Activated T-cell treated with anti-CD3 and anti-CD28 coated beads, Interleukin-2, amount 50 U/mL, for 4 hours (primary cell): ENCODE measurements at regions not wholly inside any gene's neighbourhood (a gene's known extent, or its start where the extent isn't known, plus 50 kb on each side); places are given as distances from the start of the nearest gene placed in this dataset.

Experiments used
- ATAC-seq, 2 donors: fragments of 200-7000 bp; cut with Tn5 transposase; one replicate each; pipeline ENCODE4 v1.10.0; 2021
- DNase-seq: peaks from one replicate; pipeline ENCODE4 v3.0.0-alpha.2; 2020
- H3K27me3 Mint-ChIP-seq: one replicate; pipeline ENCODE4 v1.8.0; 2021; ENCODE audit warnings: low read depth, mixed read lengths
- H3K36me3 Mint-ChIP-seq: one replicate; pipeline ENCODE4 v1.8.0; 2022; ENCODE audit warnings: mixed read lengths; ENCODE audit not compliant: insufficient read depth
- H3K4me1 Mint-ChIP-seq: one replicate; pipeline ENCODE4 v1.8.0; 2021; ENCODE audit warnings: low read depth, mixed read lengths
- H3K4me3 Mint-ChIP-seq: one replicate; pipeline ENCODE4 v1.8.0; 2021; ENCODE audit warnings: mild to moderate bottlenecking, moderate library complexity, mixed read lengths
- H3K9me3 Mint-ChIP-seq: one replicate; pipeline ENCODE4 v1.8.0; 2021; ENCODE audit warnings: mixed read lengths

DNA sequence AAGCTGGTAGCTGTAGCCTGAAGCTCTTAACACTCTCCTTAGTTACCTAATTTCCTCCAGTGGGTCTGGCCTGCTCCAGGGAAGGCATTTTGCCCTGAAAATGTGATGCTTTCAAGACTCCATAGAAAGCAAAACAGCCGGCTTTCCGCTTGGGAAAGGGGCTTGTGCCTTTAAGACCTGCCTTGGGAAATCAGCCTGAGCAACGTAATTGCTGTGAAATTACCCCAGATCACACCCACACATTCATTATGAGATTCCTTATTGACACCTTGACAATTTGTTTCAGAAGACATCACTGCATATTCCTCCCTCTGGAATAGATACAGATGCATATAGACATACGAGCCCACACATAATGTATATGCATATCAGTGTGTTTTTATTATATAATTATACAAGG, 190.5 kb upstream of the SKOR2 start:
- Mint-ChIP-seq H3K4me1 (no peaks in the 10 kb centered on the region), H3K4me3 (no peak overlapping the region), H3K27me3 (peaks cover 12% of the 10 kb centered on the region), H3K9me3 (peaks cover 9% of the 10 kb centered on the region), H3K36me3 (no peaks in the 10 kb centered on the region)
- DNase-seq (no peak), ATAC-seq (no peak)

DNA sequence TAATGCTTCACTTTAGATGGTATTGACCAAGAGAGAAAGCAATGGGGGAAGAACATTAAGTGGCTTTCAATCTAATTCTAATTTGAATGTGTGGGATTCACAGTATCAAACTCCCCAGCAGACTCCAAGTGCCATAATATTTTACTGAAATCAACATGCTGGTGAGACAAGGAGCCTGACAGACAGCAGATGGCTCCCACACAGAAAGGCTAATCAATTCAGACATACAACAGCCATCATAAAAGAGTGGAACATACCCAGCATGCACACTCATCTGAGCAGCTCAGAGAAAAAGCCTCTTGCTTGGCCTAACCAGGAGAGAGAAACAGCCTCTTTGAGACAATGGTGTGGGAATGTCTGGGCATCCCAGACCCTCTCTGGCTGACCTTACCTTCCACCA, 186.5 kb upstream of the SKOR2 start:
- peaks cover 12% of the 10 kb centered on the region for H3K27me3 Mint-ChIP-seq
- H3K4me1 Mint-ChIP-seq, result no peaks in the 10 kb centered on the region
- no peaks in the 10 kb centered on the region for H3K9me3 Mint-ChIP-seq
- H3K36me3 Mint-ChIP-seq, result no peaks in the 10 kb centered on the region
- no peak overlapping the region for H3K4me3 Mint-ChIP-seq
- DNase-seq, result no peak
- no peak for ATAC-seq

DNA sequence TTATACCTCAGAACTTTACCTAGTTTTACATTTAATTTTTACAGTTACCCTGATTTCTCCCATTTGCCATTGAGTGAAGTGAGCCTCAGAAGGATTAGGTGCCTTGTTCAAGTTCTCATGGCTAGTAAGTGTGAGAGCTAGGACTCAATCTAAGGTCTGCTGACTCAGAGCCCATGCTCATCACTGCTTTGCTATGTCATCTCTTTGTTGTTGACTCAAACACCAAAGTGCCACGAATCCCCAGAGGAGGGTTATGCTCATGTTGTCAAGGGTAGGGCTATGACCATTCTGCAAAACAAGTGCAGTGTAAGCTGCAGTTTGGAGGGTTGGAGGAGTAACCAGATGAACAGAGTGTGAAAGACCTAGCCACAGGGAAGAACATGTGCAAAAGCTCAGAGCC, 185.4 kb upstream of the SKOR2 start:
- DNase-seq, result no peak
- H3K4me3 Mint-ChIP-seq, result no peak overlapping the region
- no peak for ATAC-seq
- H3K27me3 Mint-ChIP-seq, result peaks cover 12% of the 10 kb centered on the region
- no peaks in the 10 kb centered on the region for H3K9me3 Mint-ChIP-seq
- no peaks in the 10 kb centered on the region for H3K4me1 Mint-ChIP-seq
- no peaks in the 10 kb centered on the region for H3K36me3 Mint-ChIP-seq

DNA sequence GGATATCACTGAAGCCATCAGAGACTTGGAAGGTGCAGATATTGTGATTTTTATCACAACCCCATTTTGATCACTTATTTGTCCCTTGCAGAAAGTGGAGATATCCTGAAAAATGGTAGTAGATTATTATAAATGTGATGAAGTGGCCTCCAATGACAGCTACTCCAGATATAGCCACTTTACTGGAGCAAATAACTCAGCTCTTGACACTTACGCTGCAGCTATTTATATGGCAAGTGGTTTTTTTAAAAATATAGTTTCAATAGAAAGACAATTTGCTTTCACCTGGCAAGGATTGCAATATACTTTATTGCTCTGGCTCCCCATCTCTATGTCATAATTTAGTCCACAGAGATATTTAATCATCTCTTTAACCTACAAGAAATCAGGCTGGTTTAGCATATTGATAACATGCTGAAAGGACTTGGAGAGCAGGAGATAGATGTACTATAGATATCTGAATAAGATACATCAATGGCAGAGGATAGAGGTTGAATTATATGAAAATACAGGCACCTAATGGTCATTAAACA, 182.8 kb upstream of the SKOR2 start:
- H3K4me3 Mint-ChIP-seq, result no peak overlapping the region
- peaks cover 9% of the 10 kb centered on the region for H3K27me3 Mint-ChIP-seq
- ATAC-seq (no peak), DNase-seq (no peak)
- H3K4me1 Mint-ChIP-seq, result no peaks in the 10 kb centered on the region
- H3K36me3 Mint-ChIP-seq, result no peaks in the 10 kb centered on the region
- H3K9me3 Mint-ChIP-seq, result no peaks in the 10 kb centered on the region

DNA sequence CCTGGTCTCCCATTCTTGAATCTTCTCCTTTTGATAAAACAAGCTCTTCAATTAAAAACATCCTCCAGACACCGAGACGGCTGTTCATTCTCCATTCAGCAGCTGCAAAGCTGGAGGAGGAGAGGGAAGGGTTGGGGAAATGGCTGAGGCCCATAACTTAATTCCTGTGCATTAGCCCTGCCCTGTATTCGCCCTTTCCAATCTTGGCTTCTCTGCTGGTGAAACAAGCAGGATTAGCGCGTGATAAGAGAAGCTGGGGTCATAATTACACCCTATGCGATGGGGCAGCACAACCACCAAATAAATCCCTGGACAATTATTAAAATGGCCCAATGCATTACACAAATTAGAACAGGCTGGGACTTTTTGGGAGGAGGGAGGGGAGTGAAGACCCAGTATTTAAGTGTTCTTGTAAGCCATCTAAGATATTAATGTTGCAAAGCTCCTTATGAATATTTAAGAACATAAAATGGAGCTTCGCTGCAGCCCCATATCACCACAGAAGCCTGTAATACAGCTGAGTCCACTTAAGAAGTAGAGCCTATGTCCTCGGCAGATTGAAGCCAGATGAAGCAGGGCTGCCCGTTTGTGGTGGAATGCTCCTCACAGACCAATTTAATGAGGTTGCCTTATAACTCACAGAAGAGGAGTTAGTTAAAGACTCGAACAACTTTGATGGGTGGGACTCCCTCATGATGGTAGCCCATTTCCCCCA, 176.6 kb upstream of the SKOR2 start:
- ATAC-seq, result no peak
- H3K9me3 Mint-ChIP-seq, result no peaks in the 10 kb centered on the region
- no peaks in the 10 kb centered on the region for H3K36me3 Mint-ChIP-seq
- no peak overlapping the region for H3K4me3 Mint-ChIP-seq
- H3K27me3 Mint-ChIP-seq, result no peaks in the 10 kb centered on the region
- no peak for DNase-seq
- no peaks in the 10 kb centered on the region for H3K4me1 Mint-ChIP-seq

DNA sequence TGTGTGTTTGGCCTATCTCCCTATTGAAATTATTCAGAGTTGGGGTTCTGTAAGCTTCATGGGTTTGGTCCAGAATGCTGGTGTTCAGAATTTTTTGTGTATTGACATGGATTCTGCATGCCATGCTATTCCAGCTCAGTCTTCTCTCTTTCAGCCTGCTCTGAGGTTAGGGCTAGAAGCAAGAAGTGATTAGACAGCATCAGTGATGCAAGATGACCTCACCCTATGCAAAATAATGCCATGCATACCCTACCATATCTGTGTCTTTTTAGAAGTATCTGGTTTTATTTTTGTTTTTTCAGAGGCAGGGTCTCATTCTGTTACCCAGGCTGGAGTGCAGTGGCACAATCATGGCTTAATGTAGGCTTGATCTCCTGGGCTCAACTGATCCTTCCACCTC, 175.6 kb upstream of the SKOR2 start:
- H3K4me1 Mint-ChIP-seq, result no peaks in the 10 kb centered on the region
- no peaks in the 10 kb centered on the region for H3K9me3 Mint-ChIP-seq
- no peaks in the 10 kb centered on the region for H3K36me3 Mint-ChIP-seq
- no peaks in the 10 kb centered on the region for H3K27me3 Mint-ChIP-seq
- DNase-seq (no peak), ATAC-seq (no peak)
- no peak overlapping the region for H3K4me3 Mint-ChIP-seq

DNA sequence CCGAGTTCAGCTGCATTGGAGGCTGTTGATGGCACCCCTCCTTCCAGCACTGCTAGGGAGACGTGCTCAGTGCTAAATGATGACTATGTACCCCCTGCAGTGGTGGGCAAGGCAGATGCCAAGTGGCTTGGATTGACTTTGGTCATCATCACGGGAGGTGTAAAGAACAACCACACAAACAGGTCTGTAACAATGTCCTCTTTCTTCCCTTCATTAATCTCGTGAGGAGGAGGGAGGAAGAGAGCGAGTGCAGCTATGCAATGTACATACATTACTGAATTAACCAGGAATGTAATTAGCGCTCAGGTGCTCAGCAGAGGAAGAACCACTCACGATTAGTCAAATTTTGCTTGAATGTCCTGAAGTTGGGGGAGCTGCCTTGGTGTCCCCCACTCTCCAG, 173.9 kb upstream of the SKOR2 start:
- no peak for DNase-seq
- Mint-ChIP-seq H3K9me3 (no peaks in the 10 kb centered on the region), H3K4me3 (no peak overlapping the region), H3K4me1 (no peaks in the 10 kb centered on the region), H3K36me3 (no peaks in the 10 kb centered on the region), H3K27me3 (no peaks in the 10 kb centered on the region)
- no peak for ATAC-seq

DNA sequence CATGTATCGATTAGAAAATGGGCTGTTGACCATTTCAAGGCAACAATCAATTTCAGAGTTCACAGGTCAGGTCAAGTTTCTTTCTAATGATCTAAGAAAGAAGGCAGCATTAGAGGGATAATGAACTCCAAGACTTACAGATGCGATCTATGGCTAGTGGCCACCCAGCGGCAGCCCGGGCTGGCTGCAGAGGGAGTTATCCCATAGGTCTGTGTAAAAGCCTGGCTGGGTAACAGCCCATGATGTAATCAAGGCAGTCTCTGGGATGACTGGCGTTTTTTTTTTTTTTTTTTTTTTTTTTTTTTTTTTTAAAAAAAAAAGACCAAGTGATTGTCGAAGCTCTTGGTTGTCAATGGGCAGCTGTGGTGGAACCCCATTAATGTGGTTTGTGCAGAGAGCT, 171.1 kb upstream of the SKOR2 start:
- H3K36me3 Mint-ChIP-seq, result no peaks in the 10 kb centered on the region
- H3K9me3 Mint-ChIP-seq, result no peaks in the 10 kb centered on the region
- DNase-seq (no peak), ATAC-seq (no peak)
- H3K4me3 Mint-ChIP-seq, result no peak overlapping the region
- H3K27me3 Mint-ChIP-seq, result no peaks in the 10 kb centered on the region
- no peaks in the 10 kb centered on the region for H3K4me1 Mint-ChIP-seq

DNA sequence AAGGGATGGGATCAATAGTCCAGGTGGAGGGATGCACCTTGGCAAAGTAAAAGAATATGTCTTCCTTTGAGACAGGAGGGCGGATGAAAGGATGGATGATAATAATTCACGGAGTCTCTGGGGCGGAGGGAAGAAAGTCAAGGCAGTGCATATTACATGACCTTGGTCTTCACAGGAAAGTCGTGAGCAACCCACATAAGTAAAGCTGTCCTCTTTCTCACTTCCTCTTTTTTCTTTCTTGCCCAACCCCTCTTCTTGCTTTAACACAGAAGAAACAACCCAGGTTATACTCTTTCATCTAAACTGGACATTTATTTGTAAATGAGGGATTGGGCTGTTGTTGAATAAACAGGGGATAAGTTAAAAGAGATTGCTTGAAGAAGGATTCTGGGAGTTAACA, 168.7 kb upstream of the SKOR2 start:
- ATAC-seq (no peak), DNase-seq (no peak)
- no peaks in the 10 kb centered on the region for H3K36me3 Mint-ChIP-seq
- H3K9me3 Mint-ChIP-seq, result no peaks in the 10 kb centered on the region
- no peaks in the 10 kb centered on the region for H3K4me1 Mint-ChIP-seq
- peaks cover 11% of the 10 kb centered on the region for H3K27me3 Mint-ChIP-seq
- H3K4me3 Mint-ChIP-seq, result no peak overlapping the region

DNA sequence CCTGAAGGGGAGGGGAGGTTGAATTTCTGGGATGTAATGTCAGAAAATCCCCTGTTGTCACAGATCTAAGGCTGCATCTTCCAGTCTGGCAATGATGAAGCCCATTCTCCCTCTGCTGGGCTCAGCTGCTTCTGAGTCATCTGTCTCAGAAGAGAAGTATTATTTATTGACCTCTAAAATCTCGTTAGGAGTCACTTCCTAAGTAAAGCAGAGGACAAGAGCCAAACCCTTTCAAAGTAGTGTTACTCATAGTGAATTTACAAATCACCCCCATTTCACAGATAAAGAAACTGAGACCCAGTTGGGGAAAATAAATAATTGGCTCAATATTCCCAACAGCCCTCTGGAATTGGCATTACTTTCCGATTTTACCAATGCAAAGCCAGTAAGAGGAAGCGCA, 167.3 kb upstream of the SKOR2 start:
- Mint-ChIP-seq H3K4me3 (no peak overlapping the region), H3K36me3 (no peaks in the 10 kb centered on the region), H3K27me3 (peaks cover 15% of the 10 kb centered on the region), H3K9me3 (no peaks in the 10 kb centered on the region), H3K4me1 (no peaks in the 10 kb centered on the region)
- no peak for DNase-seq
- no peak for ATAC-seq

DNA sequence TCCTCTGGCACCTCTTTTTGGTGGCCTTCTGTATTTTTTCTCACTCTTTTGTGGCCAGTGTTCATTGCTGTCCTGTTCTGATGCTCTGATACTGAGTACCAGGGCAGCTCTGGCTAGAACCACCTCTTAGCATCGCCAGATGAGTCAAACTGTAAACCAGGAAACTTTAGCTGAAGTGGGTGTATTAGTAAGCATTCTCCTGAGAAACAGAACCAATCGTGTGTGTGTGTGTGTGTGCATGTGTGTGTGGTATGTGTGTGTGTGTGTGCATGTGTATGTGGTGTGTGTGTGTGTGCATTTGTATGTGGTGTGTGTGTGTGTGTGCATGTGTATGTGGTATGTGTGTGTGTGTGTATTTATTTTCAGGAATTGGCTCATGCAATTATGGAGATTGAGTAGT, 166.3 kb upstream of the SKOR2 start:
- H3K27me3 Mint-ChIP-seq, result peaks cover 17% of the 10 kb centered on the region
- no peak overlapping the region for H3K4me3 Mint-ChIP-seq
- H3K9me3 Mint-ChIP-seq, result no peaks in the 10 kb centered on the region
- ATAC-seq (no peak), DNase-seq (no peak)
- H3K36me3 Mint-ChIP-seq, result no peaks in the 10 kb centered on the region
- H3K4me1 Mint-ChIP-seq, result no peaks in the 10 kb centered on the region

DNA sequence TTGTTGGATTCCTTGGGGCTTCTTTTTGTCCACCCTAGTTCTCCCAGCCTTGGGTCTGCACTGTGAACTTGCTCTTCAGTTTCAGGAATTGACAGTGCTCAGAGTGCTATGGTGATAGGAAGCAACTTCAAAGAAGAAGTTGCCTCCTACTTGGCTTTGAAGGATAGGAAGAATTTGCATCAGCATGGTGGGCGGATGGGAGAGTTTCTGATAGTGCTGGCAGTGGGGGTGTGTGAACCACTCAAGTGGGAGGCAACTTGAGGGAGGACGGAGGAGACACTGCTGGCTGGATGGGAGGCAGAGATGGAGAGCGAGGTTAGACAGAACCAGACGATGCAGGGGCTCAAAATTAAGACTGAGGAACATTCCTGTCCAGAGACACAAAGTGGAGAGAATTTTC, 164.4 kb upstream of the SKOR2 start:
- DNase-seq (no peak), ATAC-seq (no peak)
- no peaks in the 10 kb centered on the region for H3K9me3 Mint-ChIP-seq
- no peaks in the 10 kb centered on the region for H3K4me1 Mint-ChIP-seq
- H3K27me3 Mint-ChIP-seq, result peaks cover 17% of the 10 kb centered on the region
- no peak overlapping the region for H3K4me3 Mint-ChIP-seq
- H3K36me3 Mint-ChIP-seq, result no peaks in the 10 kb centered on the region

DNA sequence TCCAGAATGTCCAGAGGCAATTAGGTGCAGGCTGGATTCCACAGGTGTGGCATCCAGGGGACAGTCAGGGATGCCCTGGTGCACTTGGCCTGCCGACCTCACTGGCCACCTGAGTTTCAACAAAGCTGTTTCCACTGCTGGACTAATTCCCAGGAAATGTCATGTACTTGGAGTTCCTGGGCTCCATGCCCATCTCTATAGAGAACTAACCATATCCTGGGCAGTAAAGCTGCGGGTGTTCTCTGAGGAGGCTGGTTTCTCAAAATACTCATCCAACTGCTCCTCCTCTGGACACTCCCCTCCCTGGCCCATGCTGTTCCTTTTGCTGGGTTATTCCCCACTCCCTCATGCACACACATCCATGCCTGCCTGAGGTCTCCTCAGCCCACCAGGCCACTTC, 161.9 kb upstream of the SKOR2 start:
- no peak overlapping the region for H3K4me3 Mint-ChIP-seq
- no peaks in the 10 kb centered on the region for H3K9me3 Mint-ChIP-seq
- DNase-seq (no peak), ATAC-seq (no peak)
- H3K4me1 Mint-ChIP-seq, result no peaks in the 10 kb centered on the region
- no peaks in the 10 kb centered on the region for H3K36me3 Mint-ChIP-seq
- H3K27me3 Mint-ChIP-seq, result peaks cover 17% of the 10 kb centered on the region

DNA sequence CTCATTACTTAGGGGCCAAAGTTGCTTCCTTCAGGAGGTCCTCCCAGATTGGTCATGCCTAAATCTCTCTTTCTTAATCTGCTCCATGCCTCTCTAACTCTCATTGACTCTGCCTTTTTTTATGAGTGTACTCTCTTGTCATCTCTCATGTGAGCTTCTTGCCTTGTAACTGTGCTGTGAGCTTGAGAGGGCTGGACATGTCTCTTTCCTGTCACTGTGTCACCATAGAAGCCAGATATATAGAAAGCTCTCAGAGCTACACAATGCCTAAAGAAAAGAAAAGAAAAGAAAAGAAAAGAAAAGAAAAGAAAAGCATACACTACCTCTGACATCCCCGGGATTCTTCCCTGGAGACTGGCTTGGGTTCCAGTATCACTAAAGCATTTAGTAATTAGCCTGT, 161.5 kb upstream of the SKOR2 start:
- H3K36me3 Mint-ChIP-seq, result no peaks in the 10 kb centered on the region
- no peak for ATAC-seq
- DNase-seq, result no peak
- no peak overlapping the region for H3K4me3 Mint-ChIP-seq
- H3K9me3 Mint-ChIP-seq, result no peaks in the 10 kb centered on the region
- H3K27me3 Mint-ChIP-seq, result peaks cover 17% of the 10 kb centered on the region
- no peaks in the 10 kb centered on the region for H3K4me1 Mint-ChIP-seq

DNA sequence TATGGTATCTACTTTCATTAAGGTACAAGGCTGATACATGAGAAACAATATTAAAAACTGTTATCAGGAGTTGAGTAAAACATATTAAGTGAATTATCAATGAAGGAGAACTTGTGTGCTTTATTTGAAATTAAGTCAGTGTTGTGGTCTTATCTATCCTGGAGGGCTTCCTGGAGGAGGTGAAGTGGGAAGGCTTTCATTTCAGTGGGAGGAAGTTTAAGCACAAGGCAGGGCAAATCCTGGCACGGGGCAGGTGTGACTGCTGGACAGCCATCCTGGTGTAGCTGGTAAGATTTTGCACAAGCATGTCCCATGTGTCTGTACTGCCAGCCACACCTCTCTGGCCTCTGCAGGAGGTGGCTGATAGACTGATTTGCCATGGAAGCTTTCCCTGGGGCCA, 159.7 kb upstream of the SKOR2 start:
- Mint-ChIP-seq H3K36me3 (no peaks in the 10 kb centered on the region), H3K9me3 (no peaks in the 10 kb centered on the region), H3K27me3 (peaks cover 13% of the 10 kb centered on the region), H3K4me3 (no peak overlapping the region), H3K4me1 (no peaks in the 10 kb centered on the region)
- ATAC-seq (no peak), DNase-seq (no peak)

DNA sequence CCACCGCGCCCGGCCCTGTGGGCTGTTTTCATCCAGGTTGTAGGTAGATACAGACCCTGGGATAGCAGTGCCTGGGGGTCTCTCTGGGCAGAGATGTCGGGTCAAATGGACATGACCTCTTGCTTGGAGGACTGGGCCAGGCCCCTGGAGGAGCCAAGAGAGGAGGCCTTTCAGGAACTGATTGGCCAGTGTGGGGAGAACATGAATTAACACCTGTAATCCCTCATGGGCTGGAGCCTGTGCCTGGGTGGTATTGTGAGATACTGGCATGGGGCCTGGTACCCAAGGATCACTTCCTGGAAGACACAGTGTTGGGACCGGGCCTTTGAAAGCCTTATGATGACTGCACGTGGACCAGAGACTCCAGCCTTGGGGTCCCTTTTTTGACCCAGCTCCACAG, 158.7 kb upstream of the SKOR2 start:
- DNase-seq, result no peak
- Mint-ChIP-seq H3K9me3 (no peaks in the 10 kb centered on the region), H3K4me3 (no peak overlapping the region), H3K27me3 (peaks cover 6% of the 10 kb centered on the region), H3K4me1 (no peaks in the 10 kb centered on the region), H3K36me3 (no peaks in the 10 kb centered on the region)
- no peak for ATAC-seq
